HepG2 (cell line): ENCODE measurements at regions not wholly inside any gene's neighbourhood (a gene's known extent, or its start where the extent isn't known, plus 50 kb on each side); places are given as distances from the start of the nearest gene placed in this dataset.

Experiments used
- ATAC-seq: fragments of 200-7000 bp; cut with Tn5 transposase; 3 replicates; pipeline ENCODE4 v1.9.1; 2020; ENCODE audit warnings: mild to moderate bottlenecking, moderate library complexity
- BruUV-seq: library from RNA; stranded (reverse); fragments of 400-500 nt; replicated peaks from 2 replicates; lab custom pipeline; 2021; lab: Mats Ljungman, UMichigan
- CTCF ChIA-PET: fragments of 300-600 bp; formaldehyde crosslinking; extraction: SDS; loops from one replicate; lab custom pipeline; 2021; ENCODE audit warnings: low total read pairs, inconsistent platforms, low intra/inter-chr PET ratio; lab: Yijun Ruan, JAX
- POLR2A ChIA-PET: fragments of 350-600 bp; sonication (Branson Sonifier 250); formaldehyde crosslinking; loops from one replicate; lab custom pipeline; 2020; ENCODE audit warnings: antibody characterized with exemption, inconsistent platforms; lab: Yijun Ruan, JAX
- DNase-seq: peaks from one replicate; pipeline ENCODE4 v3.0.0-alpha.2; 2015; ENCODE audit warnings: low spot score
- FAIRE-seq: peaks from 3 replicates; lab custom pipeline; 2011; peaks lifted over from hg19 to GRCh38; lab: Jason Lieb, UNC
- H2AFZ ChIP-seq: one replicate; pipeline ENCODE4 v1.6.1; 2011; ENCODE audit warnings: low read length, inconsistent platforms
- H3K27ac ChIP-seq: fragments of 300-600 bp; 3 replicates; pipeline ENCODE4 v1.8.0; 2011; ENCODE audit warnings: mixed run types, mild to moderate bottlenecking, mixed read lengths, low read length, inconsistent platforms; ENCODE audit not compliant: insufficient read depth; ENCODE audit errors: extremely low read length
- H3K27me3 ChIP-seq, 2 experiments: fragments of 200-600 bp in 1 of 2; 2 replicates in 1 of 2; 3 replicates in 1 of 2; pipeline versions ENCODE4 v1.6.0 to v1.8.0; 2011; ENCODE audit warnings: low read length in 2 of 2, mild to moderate bottlenecking in 2 of 2, moderate library complexity in 2 of 2, inconsistent platforms in 1 of 2; ENCODE audit not compliant: insufficient read depth in 2 of 2, control insufficient read depth in 1 of 2
- H3K36me3 ChIP-seq, 2 experiments: fragments of 200-600 bp in 1 of 2; replicated peaks in 1 of 2; 2 replicates in 1 of 2; 3 replicates in 1 of 2; pipeline versions ENCODE4 v1.5.1 to v1.8.0; 2011; ENCODE audit warnings: low read length in 2 of 2, inconsistent platforms in 1 of 2; ENCODE audit not compliant: insufficient read depth in 2 of 2, control insufficient read depth in 1 of 2
- H3K4me1 ChIP-seq: 2 replicates; pipeline ENCODE4 v1.5.1; 2012; ENCODE audit warnings: low read length, inconsistent platforms; ENCODE audit not compliant: insufficient read depth
- H3K4me2 ChIP-seq: 2 replicates; pipeline ENCODE4 v1.6.0; 2011; ENCODE audit warnings: low read depth, low read length, inconsistent platforms
- H3K4me3 ChIP-seq, 3 experiments: fragments of 200-600 bp in 1 of 3; sonication (generic), shearing (Covaris generic) in 1 of 3; replicated peaks in 1 of 3; 2 replicates each; pipeline ENCODE4 v1.5.1; 2011 to 2016; ENCODE audit warnings: low read length in 3 of 3, inconsistent platforms in 2 of 3, low read depth in 2 of 3, mild to moderate bottlenecking in 2 of 3, control low read depth in 1 of 3, mixed read lengths in 1 of 3; ENCODE audit not compliant: insufficient read depth in 1 of 3
- H3K79me2 ChIP-seq: one replicate; pipeline ENCODE4 v1.6.1; 2011; ENCODE audit warnings: low read length, inconsistent platforms; ENCODE audit not compliant: insufficient read depth
- H3K9ac ChIP-seq: 2 replicates; pipeline ENCODE4 v1.6.0; 2011; ENCODE audit warnings: mild to moderate bottlenecking, low read depth, low read length, inconsistent platforms; ENCODE audit not compliant: insufficient read depth
- H3K9me3 ChIP-seq: 2 replicates; pipeline ENCODE4 v1.5.1; 2012; ENCODE audit warnings: mild to moderate bottlenecking, low read length
- H4K20me1 ChIP-seq: 2 replicates; pipeline ENCODE4 v1.6.0; 2011; ENCODE audit warnings: inconsistent platforms, mild to moderate bottlenecking, low read length, moderate library complexity; ENCODE audit not compliant: insufficient read depth
- DDIT3 ChIP-seq: sonication (generic); formaldehyde crosslinking; IDR thresholded peaks from 2 replicates; pipeline ENCODE4 v1.4.0; 2020; ENCODE audit warnings: mild to moderate bottlenecking, missing genetic modification reagents
- DMAP1 ChIP-seq: IDR thresholded peaks from 2 replicates; pipeline ENCODE4 v1.6.1; 2016
- EHMT2 ChIP-seq: fragments of 200-600 bp; sonication (generic); IDR thresholded peaks from 2 replicates; pipeline ENCODE4 v1.7.0; 2017; ENCODE audit warnings: antibody characterized with exemption, low read depth, low read length, borderline replicate concordance
- FIP1L1 ChIP-seq: fragments of 200-400 bp; formaldehyde crosslinking; IDR thresholded peaks from 2 replicates; pipeline ENCODE4 v1.6.1; 2018; ENCODE audit warnings: low read depth, mild to moderate bottlenecking, low read length, moderate library complexity, borderline replicate concordance; ENCODE audit not compliant: insufficient read depth
- GABPB1 ChIP-seq: IDR thresholded peaks from 2 replicates; pipeline ENCODE4 v1.6.1; 2016; ENCODE audit warnings: mild to moderate bottlenecking, missing genetic modification reagents, moderate library complexity, missing compliant biosample characterization
- HNF4A ChIP-seq: sonication (generic); formaldehyde crosslinking; IDR thresholded peaks from 2 replicates; pipeline ENCODE4 v1.4.0; 2020; ENCODE audit warnings: missing genetic modification reagents
- HNF4G ChIP-seq, 2 experiments: sonication (generic) in 1 of 2; formaldehyde crosslinking in 1 of 2; IDR thresholded peaks; 2 replicates each; pipeline versions ENCODE4 v1.4.0 to v1.6.1; 2011 to 2020; ENCODE audit warnings: borderline replicate concordance in 2 of 2, low read depth in 2 of 2, mild to moderate bottlenecking in 2 of 2, low read length in 1 of 2, missing genetic modification reagents in 1 of 2, moderate library complexity in 1 of 2
- HNRNPUL1 ChIP-seq: fragments of 200-400 bp; formaldehyde crosslinking; IDR thresholded peaks from 2 replicates; pipeline ENCODE4 v1.6.1; 2017; ENCODE audit warnings: low read depth, mild to moderate bottlenecking, low read length, moderate library complexity
- THAP11 ChIP-seq: IDR thresholded peaks from 2 replicates; pipeline ENCODE4 v1.6.1; 2016; ENCODE audit warnings: missing biosample characterization, missing genetic modification reagents
- TMF1 ChIP-seq: sonication (generic); formaldehyde crosslinking; IDR thresholded peaks from 2 replicates; pipeline ENCODE4 v1.8.1; 2022; ENCODE audit warnings: low read depth, missing genetic modification reagents
- TRAFD1 ChIP-seq: sonication (generic); formaldehyde crosslinking; IDR thresholded peaks from 2 replicates; pipeline ENCODE4 v1.5.1; 2020; ENCODE audit warnings: missing genetic modification reagents, mild to moderate bottlenecking, borderline replicate concordance
- ZC3H13 ChIP-seq: sonication (generic); formaldehyde crosslinking; IDR thresholded peaks from 2 replicates; pipeline ENCODE4 v1.8.1; 2023; ENCODE audit warnings: mild to moderate bottlenecking, missing genetic modification reagents, moderate library complexity
- ZNF3 ChIP-seq: IDR thresholded peaks from 2 replicates; pipeline ENCODE4 v1.7.0; 2017; ENCODE audit warnings: inconsistent platforms
- ZNF512 ChIP-seq: sonication (generic); formaldehyde crosslinking; IDR thresholded peaks from 2 replicates; pipeline ENCODE4 v1.4.0; 2020; ENCODE audit warnings: mild to moderate bottlenecking, missing genetic modification reagents
- WGBS: methylation state at CpG from one replicate; pipeline ENCODE4 v1.1.6; 2017; ENCODE audit warnings: low lambda C conversion rate; 5-methylcytosine and 5-hydroxymethylcytosine counted together
- in situ Hi-C: cut with HindIII; loops from 2 replicates; pipeline ENCODE4 v1.10.0; 2017; ENCODE audit warnings: low pct_unique_long_range_greater_than_20kb; ENCODE audit not compliant: extremely low pct_ligation_motif_present
- intact Hi-C: fragments of 100-400 bp; cut with micrococcal nuclease; formaldehyde crosslinking; loops from one replicate; pipeline ENCODE4 v1.10.0; 2022; ENCODE audit not compliant: unreplicated experiment
- TF ChIP-seq, protein P1 (sequence below): sonication (generic); formaldehyde crosslinking; conservative IDR thresholded peaks from 2 replicates; pipeline ENCODE4 v1.4.0; 2020; ENCODE audit warnings: missing genetic modification reagents
- TF ChIP-seq, protein P2 (sequence below): sonication (generic); formaldehyde crosslinking; IDR thresholded peaks from 2 replicates; pipeline ENCODE4 v1.4.0; 2020; ENCODE audit warnings: missing genetic modification reagents, borderline replicate concordance
- TF ChIP-seq, protein P3 (sequence below): IDR thresholded peaks from 2 replicates; pipeline ENCODE4 v1.6.1; 2016; ENCODE audit warnings: missing genetic modification reagents, missing compliant biosample characterization

DNA sequence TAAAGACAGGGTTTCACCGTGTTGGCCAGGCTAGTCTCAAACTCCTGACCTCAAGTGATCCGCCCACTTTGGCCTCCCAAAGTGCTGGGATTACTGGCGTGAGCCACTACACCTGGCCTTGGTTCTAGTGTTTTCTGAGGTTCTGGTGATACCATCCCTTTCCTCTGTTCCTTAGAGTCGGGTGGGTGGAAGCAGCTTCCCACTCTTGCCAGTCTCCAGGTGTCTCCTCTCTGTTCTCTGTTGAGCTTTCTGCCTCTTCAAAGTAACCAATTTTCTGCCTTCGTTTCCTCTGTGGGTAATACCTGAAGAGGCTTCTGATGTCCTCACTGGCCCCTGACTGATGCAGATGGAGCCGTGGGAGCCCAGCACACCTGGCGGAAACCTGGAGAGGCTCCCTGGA is 53.4 kb upstream of the LHX5 start:
- WGBS: 6% methylated on average over 7 of the region's 7 CpGs
- BruUV-seq: no TSS peak
- Histone ChIP-seq H3K79me2 (no peaks in the 10 kb centered on the region), H3K4me2 (no peak overlapping the region), H3K4me3 (no peak overlapping the region), H3K4me1 (no peaks in the 10 kb centered on the region), H3K27me3 (peaks cover 3 to 29% of the 10 kb centered on the region in 2 experiments; a peak in 4 of 5 replicates), H3K9me3 (no peaks in the 10 kb centered on the region), H3K9ac (no peak overlapping the region), H3K27ac (no peak overlapping the region), H4K20me1 (no peaks in the 10 kb centered on the region), H2AFZ (no peak overlapping the region), H3K36me3 (no peaks in the 10 kb centered on the region)
- ChIA-PET CTCF (no interaction called here), POLR2A (no interaction called here)
- FAIRE-seq (no peak), DNase-seq (no peak), ATAC-seq (no peak)
- intact Hi-C loops: no loop called here
- in situ Hi-C loops: no loop called here
- TF ChIP-seq, protein P1, sequence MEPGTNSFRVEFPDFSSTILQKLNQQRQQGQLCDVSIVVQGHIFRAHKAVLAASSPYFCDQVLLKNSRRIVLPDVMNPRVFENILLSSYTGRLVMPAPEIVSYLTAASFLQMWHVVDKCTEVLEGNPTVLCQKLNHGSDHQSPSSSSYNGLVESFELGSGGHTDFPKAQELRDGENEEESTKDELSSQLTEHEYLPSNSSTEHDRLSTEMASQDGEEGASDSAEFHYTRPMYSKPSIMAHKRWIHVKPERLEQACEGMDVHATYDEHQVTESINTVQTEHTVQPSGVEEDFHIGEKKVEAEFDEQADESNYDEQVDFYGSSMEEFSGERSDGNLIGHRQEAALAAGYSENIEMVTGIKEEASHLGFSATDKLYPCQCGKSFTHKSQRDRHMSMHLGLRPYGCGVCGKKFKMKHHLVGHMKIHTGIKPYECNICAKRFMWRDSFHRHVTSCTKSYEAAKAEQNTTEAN: no peak
- TF ChIP-seq TMF1 (CRISPR knock-in tag): no peak
- no peak for TF ChIP-seq HNRNPUL1
- TF ChIP-seq ZNF512 (CRISPR knock-in tag): no peak
- TF ChIP-seq DDIT3 (CRISPR knock-in tag): no peak
- TF ChIP-seq, protein P2, sequence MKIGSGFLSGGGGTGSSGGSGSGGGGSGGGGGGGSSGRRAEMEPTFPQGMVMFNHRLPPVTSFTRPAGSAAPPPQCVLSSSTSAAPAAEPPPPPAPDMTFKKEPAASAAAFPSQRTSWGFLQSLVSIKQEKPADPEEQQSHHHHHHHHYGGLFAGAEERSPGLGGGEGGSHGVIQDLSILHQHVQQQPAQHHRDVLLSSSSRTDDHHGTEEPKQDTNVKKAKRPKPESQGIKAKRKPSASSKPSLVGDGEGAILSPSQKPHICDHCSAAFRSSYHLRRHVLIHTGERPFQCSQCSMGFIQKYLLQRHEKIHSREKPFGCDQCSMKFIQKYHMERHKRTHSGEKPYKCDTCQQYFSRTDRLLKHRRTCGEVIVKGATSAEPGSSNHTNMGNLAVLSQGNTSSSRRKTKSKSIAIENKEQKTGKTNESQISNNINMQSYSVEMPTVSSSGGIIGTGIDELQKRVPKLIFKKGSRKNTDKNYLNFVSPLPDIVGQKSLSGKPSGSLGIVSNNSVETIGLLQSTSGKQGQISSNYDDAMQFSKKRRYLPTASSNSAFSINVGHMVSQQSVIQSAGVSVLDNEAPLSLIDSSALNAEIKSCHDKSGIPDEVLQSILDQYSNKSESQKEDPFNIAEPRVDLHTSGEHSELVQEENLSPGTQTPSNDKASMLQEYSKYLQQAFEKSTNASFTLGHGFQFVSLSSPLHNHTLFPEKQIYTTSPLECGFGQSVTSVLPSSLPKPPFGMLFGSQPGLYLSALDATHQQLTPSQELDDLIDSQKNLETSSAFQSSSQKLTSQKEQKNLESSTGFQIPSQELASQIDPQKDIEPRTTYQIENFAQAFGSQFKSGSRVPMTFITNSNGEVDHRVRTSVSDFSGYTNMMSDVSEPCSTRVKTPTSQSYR (CRISPR knock-in tag): no peak
- no peak for TF ChIP-seq DMAP1 (CRISPR knock-in tag)
- no peak for TF ChIP-seq EHMT2
- no peak for TF ChIP-seq ZC3H13 (CRISPR knock-in tag)
- TF ChIP-seq, protein P3, sequence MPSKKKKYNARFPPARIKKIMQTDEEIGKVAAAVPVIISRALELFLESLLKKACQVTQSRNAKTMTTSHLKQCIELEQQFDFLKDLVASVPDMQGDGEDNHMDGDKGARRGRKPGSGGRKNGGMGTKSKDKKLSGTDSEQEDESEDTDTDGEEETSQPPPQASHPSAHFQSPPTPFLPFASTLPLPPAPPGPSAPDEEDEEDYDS (CRISPR knock-in tag): no peak
- no peak for TF ChIP-seq TRAFD1 (CRISPR knock-in tag)
- no peak for TF ChIP-seq THAP11 (CRISPR knock-in tag)
- no peak for TF ChIP-seq HNF4A (CRISPR knock-in tag)
- no peak for TF ChIP-seq GABPB1 (CRISPR knock-in tag)
- no peak for TF ChIP-seq FIP1L1
- TF ChIP-seq ZNF3 (CRISPR knock-in tag): no peak
- no peak for TF ChIP-seq HNF4G (IDR thresholded peaks at IDR 0.05; ENCODE audit: borderline replicate concordance, low read depth, low read length)
- no peak for TF ChIP-seq HNF4G (CRISPR knock-in tag; IDR thresholded peaks at IDR 0.05; ENCODE audit: borderline replicate concordance, low read depth)
